Neural progenitor cell (in vitro differentiated cells): ENCODE measurements at regions not wholly inside any gene's neighbourhood (a gene's known extent, or its start where the extent isn't known, plus 50 kb on each side); places are given as distances from the start of the nearest gene placed in this dataset.

ENCODE experiments used
- DNase-seq: peaks from one replicate; pipeline ENCODE4 v3.0.0-alpha.2; 2016; ENCODE audit warnings: low spot score
- H2AFZ ChIP-seq: fragments of 200-600 bp; sonication (generic); replicated peaks from 2 replicates; pipeline ENCODE4 v1.6.1; 2016; ENCODE audit warnings: antibody characterized with exemption
- H3F3A ChIP-seq: fragments of 200-600 bp; sonication (generic); 2 replicates; pipeline ENCODE4 v1.6.1; 2016; ENCODE audit warnings: antibody characterized with exemption, low read depth
- H3K27ac ChIP-seq: fragments of 200-600 bp; sonication (generic); 2 replicates; pipeline ENCODE4 v1.5.1; 2016; ENCODE audit warnings: mild to moderate bottlenecking
- H3K27me3 ChIP-seq: fragments of 200-600 bp; sonication (generic); 2 replicates; pipeline ENCODE4 v1.6.1; 2016; ENCODE audit warnings: mild to moderate bottlenecking, moderate library complexity
- H3K36me3 ChIP-seq: fragments of 200-600 bp; sonication (generic); 2 replicates; pipeline ENCODE4 v1.5.1; 2016
- H3K4me1 ChIP-seq: fragments of 200-600 bp; sonication (generic); 2 replicates; pipeline ENCODE4 v1.6.1; 2016; ENCODE audit warnings: mixed run types
- H3K4me2 ChIP-seq: fragments of 200-600 bp; sonication (generic); 2 replicates; pipeline ENCODE4 v1.6.1; 2016
- H3K4me3 ChIP-seq: fragments of 200-600 bp; sonication (generic); 2 replicates; pipeline ENCODE4 v1.5.1; 2016
- H3K79me2 ChIP-seq: fragments of 200-600 bp; sonication (generic); 2 replicates; pipeline ENCODE4 v1.6.1; 2016; ENCODE audit warnings: low read depth
- H3K9ac ChIP-seq: fragments of 200-600 bp; sonication (generic); 2 replicates; pipeline ENCODE4 v1.6.1; 2016
- H3K9me3 ChIP-seq: fragments of 200-600 bp; sonication (generic); 2 replicates; pipeline ENCODE4 v1.5.1; 2016; ENCODE audit warnings: low read depth
- H4K20me1 ChIP-seq: fragments of 200-600 bp; sonication (generic); 2 replicates; pipeline ENCODE4 v1.6.1; 2016; ENCODE audit warnings: low read depth
- H3K27ac Mint-ChIP-seq: 3 replicates; pipeline ENCODE4 v1.8.0; 2021; ENCODE audit warnings: mixed read lengths
- H3K27me3 Mint-ChIP-seq: 2 replicates; pipeline ENCODE4 v1.8.0; 2022; ENCODE audit warnings: low read depth, mild to moderate bottlenecking, inconsistent platforms, moderate library complexity, mixed read lengths; ENCODE audit not compliant: insufficient read depth
- H3K36me3 Mint-ChIP-seq: 3 replicates; pipeline ENCODE4 v1.8.0; 2021; ENCODE audit warnings: mixed read lengths
- H3K4me1 Mint-ChIP-seq: 3 replicates; pipeline ENCODE4 v1.8.0; 2021; ENCODE audit warnings: mixed read lengths
- H3K4me3 Mint-ChIP-seq: 3 replicates; pipeline ENCODE4 v1.8.0; 2021; ENCODE audit warnings: mild to moderate bottlenecking, moderate library complexity, mixed read lengths
- H3K9me3 Mint-ChIP-seq: 3 replicates; pipeline ENCODE4 v1.8.0; 2020; ENCODE audit warnings: mixed read lengths
- EZH2 ChIP-seq: fragments of 200-600 bp; sonication (generic); IDR thresholded peaks from 2 replicates; pipeline ENCODE4 v1.6.1; 2017; ENCODE audit warnings: antibody characterized with exemption, mild to moderate bottlenecking, moderate library complexity
- EZH2phosphoT487 ChIP-seq: fragments of 200-600 bp; sonication (generic); IDR thresholded peaks from 2 replicates; pipeline ENCODE4 v1.6.1; 2017; ENCODE audit warnings: antibody characterized with exemption
- TF ChIP-seq, protein P1 (sequence below): fragments of 200-600 bp; sonication (generic); IDR thresholded peaks from 2 replicates; pipeline ENCODE4 v1.5.1; 2017; ENCODE audit warnings: antibody characterized with exemption, mild to moderate bottlenecking

DNA sequence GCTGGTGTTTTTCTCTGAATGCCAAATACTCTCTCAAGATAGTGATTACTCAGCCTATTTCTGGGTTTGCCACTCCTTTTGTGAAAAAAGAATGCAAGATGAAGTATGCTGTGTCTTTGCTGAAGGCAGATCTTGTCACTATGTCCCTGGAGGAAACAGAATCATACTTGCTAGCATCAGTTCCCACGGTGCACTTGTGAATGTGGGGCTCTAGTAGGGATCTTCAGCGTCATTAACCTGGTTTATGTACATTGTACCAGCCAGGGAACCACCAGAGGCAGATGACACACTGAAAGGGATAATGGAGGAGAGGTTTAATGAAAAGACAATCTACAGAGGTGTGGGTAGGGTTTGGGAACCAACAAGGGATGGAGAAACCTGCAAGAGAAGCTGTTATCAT lies 131.0 kb upstream of the CXCR4 start:
- H3K27ac Mint-ChIP-seq = no peak overlapping the region
- Histone ChIP-seq H3K4me2 (no peak overlapping the region), H3F3A (no peaks in the 10 kb centered on the region), H3K4me3 (no peak overlapping the region), H3K27me3 (no peaks in the 10 kb centered on the region), H3K4me1 (peaks cover 20% of the 10 kb centered on the region), H4K20me1 (no peaks in the 10 kb centered on the region), H2AFZ (no peak overlapping the region), H3K9ac (no peak overlapping the region), H3K36me3 (no peaks in the 10 kb centered on the region), H3K27ac (no peak overlapping the region), H3K9me3 (no peaks in the 10 kb centered on the region), H3K79me2 (no peaks in the 10 kb centered on the region)
- no peak overlapping the region for H3K4me3 Mint-ChIP-seq
- no peak for DNase-seq
- TF ChIP-seq EZH2phosphoT487 (no peak), EZH2 (no peak)
- TF ChIP-seq, protein P1, sequence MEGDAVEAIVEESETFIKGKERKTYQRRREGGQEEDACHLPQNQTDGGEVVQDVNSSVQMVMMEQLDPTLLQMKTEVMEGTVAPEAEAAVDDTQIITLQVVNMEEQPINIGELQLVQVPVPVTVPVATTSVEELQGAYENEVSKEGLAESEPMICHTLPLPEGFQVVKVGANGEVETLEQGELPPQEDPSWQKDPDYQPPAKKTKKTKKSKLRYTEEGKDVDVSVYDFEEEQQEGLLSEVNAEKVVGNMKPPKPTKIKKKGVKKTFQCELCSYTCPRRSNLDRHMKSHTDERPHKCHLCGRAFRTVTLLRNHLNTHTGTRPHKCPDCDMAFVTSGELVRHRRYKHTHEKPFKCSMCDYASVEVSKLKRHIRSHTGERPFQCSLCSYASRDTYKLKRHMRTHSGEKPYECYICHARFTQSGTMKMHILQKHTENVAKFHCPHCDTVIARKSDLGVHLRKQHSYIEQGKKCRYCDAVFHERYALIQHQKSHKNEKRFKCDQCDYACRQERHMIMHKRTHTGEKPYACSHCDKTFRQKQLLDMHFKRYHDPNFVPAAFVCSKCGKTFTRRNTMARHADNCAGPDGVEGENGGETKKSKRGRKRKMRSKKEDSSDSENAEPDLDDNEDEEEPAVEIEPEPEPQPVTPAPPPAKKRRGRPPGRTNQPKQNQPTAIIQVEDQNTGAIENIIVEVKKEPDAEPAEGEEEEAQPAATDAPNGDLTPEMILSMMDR = no peak
- peaks cover 13% of the 10 kb centered on the region for H3K27me3 Mint-ChIP-seq
- no peaks in the 10 kb centered on the region for H3K36me3 Mint-ChIP-seq
- H3K9me3 Mint-ChIP-seq = peaks cover 4% of the 10 kb centered on the region
- peaks cover 31% of the 10 kb centered on the region for H3K4me1 Mint-ChIP-seq

DNA sequence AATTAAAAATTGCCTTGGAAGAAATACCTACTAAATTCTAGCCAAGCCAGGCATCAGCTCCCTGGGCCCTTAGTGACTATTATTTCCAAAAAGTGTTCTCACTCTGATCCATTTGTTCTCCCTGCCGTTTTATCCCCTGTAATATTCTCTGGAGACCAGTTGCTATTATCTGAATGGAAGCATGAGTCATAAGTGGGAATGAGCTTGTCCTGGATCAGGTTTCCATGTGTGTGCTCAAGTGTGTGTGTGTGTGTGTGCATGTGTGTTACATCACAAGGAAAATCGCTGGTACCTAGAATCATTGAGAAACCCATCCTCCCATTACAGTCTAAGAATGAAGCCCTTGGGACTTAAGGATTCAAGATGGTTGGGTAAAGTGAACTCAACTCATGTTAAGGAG lies 130.3 kb upstream of the CXCR4 start:
- TF ChIP-seq EZH2phosphoT487 (no peak), EZH2 (no peak)
- TF ChIP-seq, protein P1 = no peak
- Mint-ChIP-seq H3K36me3 (no peaks in the 10 kb centered on the region), H3K4me1 (peaks cover 32% of the 10 kb centered on the region), H3K4me3 (no peak overlapping the region), H3K27ac (no peak overlapping the region), H3K27me3 (peaks cover 13% of the 10 kb centered on the region), H3K9me3 (peaks cover 4% of the 10 kb centered on the region)
- DNase-seq = no peak
- Histone ChIP-seq H3K27ac (no peak overlapping the region), H4K20me1 (no peaks in the 10 kb centered on the region), H3K9ac (no peak overlapping the region), H3K36me3 (no peaks in the 10 kb centered on the region), H3K4me1 (peaks cover 13% of the 10 kb centered on the region), H3F3A (no peaks in the 10 kb centered on the region), H3K9me3 (no peaks in the 10 kb centered on the region), H2AFZ (no peak overlapping the region), H3K4me3 (no peak overlapping the region), H3K4me2 (no peak overlapping the region), H3K79me2 (no peaks in the 10 kb centered on the region), H3K27me3 (no peaks in the 10 kb centered on the region)

DNA sequence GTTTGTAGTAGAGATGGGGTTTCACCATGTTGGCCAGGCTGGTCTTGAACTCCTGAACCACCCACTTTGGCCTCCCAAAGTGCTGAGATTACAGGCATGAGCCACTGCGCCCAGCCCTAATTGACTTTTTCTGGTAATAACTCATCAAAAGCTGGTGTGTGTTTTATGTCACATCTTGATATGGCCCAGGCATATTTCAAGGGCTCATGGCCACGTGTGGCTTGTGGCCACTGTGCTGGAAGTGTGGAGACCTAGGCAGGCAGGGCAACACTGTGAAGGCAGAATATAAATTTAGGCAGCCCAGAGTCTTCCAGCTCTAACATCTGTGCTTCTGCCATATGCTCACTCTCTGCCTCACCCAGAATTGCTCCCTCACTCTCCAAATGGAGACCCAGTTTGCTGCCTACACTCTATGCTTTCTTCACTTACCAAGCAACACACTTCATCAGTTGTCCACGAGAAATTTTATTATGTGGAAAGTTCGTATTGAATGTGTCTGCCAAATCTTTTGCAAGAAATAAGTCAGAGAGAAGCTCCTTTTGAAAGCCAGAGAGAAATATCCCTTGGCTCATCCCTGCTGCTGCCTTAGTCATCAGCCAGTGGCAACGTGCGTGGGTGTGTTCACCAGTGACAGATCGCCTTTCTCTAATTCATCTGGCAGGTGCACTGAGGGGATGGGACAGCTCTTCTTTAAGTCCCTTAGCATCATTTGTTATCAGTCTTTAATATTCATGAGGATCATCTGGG lies 129.4 kb upstream of the CXCR4 start:
- Histone ChIP-seq H3K4me2 (no peak overlapping the region), H3K9me3 (no peaks in the 10 kb centered on the region), H4K20me1 (no peaks in the 10 kb centered on the region), H3F3A (no peaks in the 10 kb centered on the region), H3K4me3 (no peak overlapping the region), H3K79me2 (no peaks in the 10 kb centered on the region), H3K27ac (no peak overlapping the region), H3K27me3 (no peaks in the 10 kb centered on the region), H3K4me1 (peaks cover 13% of the 10 kb centered on the region), H2AFZ (no peak overlapping the region), H3K9ac (no peak overlapping the region), H3K36me3 (no peaks in the 10 kb centered on the region)
- Mint-ChIP-seq H3K9me3 (peaks cover 4% of the 10 kb centered on the region), H3K27me3 (peaks cover 15% of the 10 kb centered on the region), H3K27ac (peak overlapping the region; percentile 85), H3K4me1 (peaks cover 32% of the 10 kb centered on the region), H3K4me3 (no peak overlapping the region), H3K36me3 (no peaks in the 10 kb centered on the region)
- TF ChIP-seq EZH2phosphoT487 = no peak
- TF ChIP-seq EZH2 = no peak
- TF ChIP-seq, protein P1 = no peak
- no peak for DNase-seq
